ENCODE measurements at regions not wholly inside any gene's neighbourhood (a gene's known extent, or its start where the extent isn't known, plus 50 kb on each side); places are given as distances from the start of the nearest gene placed in this dataset.

- Mint-ChIP-seq H3K9me3 (peaks cover 4% of the 10 kb centered on the region), H3K27ac (no peak overlapping the region), H3K4me1 (ENCODE audit: unreplicated experiment) (no peaks in the 10 kb centered on the region), H3K4me3 (no peak overlapping the region), H3K36me3 (no peaks in the 10 kb centered on the region), H3K27me3 (peaks cover 39% of the 10 kb centered on the region)
- TF ChIP-seq, protein P1, sequence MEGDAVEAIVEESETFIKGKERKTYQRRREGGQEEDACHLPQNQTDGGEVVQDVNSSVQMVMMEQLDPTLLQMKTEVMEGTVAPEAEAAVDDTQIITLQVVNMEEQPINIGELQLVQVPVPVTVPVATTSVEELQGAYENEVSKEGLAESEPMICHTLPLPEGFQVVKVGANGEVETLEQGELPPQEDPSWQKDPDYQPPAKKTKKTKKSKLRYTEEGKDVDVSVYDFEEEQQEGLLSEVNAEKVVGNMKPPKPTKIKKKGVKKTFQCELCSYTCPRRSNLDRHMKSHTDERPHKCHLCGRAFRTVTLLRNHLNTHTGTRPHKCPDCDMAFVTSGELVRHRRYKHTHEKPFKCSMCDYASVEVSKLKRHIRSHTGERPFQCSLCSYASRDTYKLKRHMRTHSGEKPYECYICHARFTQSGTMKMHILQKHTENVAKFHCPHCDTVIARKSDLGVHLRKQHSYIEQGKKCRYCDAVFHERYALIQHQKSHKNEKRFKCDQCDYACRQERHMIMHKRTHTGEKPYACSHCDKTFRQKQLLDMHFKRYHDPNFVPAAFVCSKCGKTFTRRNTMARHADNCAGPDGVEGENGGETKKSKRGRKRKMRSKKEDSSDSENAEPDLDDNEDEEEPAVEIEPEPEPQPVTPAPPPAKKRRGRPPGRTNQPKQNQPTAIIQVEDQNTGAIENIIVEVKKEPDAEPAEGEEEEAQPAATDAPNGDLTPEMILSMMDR (conservative IDR thresholded peaks at IDR 0.05): no peak
- DNase-seq (ENCODE audit: extremely low spot score, unreplicated experiment): no peak
These were observed 159.9 kb downstream of the KLF13 start for GRCh38 chr15:31486506-31486905.

DNA sequence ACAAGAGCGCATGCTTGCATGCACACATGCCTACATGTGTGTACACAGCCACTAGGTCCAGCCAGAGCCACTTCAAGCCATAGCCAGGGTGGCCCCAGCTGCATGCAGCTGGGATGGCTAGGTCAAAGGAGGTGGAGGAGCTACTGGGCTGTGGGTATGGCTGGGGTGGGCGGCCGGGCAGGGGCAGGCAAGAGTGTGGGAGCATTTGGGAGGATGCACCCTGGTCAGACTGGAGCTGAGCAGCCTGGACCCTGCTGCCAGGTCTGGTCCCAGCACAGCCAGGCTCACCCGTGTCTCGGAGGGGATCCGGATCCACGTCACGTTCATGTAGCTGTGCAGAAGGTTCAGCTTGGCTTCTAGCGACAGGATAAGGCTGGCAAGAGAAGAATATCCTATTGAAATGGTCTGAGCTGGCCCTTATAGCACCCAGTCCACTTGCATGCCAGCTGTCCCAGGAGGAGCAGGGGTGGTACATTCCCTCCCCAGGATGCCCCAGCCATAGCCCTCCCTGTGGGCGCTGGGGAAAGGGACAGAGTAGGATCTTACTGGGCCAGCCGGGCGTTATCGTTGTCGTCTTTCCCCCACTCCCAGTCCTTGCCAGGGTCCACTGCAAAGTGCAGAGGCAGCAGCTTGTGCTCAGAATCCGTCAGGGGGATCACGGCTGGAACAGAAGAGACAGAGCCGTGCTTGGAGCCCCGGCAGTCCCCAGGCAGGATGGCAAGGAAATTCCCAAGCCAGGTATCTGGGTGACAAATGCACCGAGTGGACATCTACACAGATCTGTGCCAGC is 160.5 kb downstream of the KLF13 start:
- Mint-ChIP-seq H3K27ac (no peak overlapping the region), H3K9me3 (peaks cover 9% of the 10 kb centered on the region), H3K4me3 (no peak overlapping the region), H3K4me1 (ENCODE audit: unreplicated experiment) (no peaks in the 10 kb centered on the region), H3K36me3 (no peaks in the 10 kb centered on the region), H3K27me3 (peaks cover 33% of the 10 kb centered on the region)
- TF ChIP-seq, protein P1 (conservative IDR thresholded peaks at IDR 0.05): no peak
- DNase-seq (ENCODE audit: extremely low spot score, unreplicated experiment): no peak

GRCh38 chr15:31487811-31488436 is 161.3 kb downstream of the KLF13 start:
- no peak overlapping the region for H3K27ac Mint-ChIP-seq
- H3K36me3 Mint-ChIP-seq: no peaks in the 10 kb centered on the region
- no peaks in the 10 kb centered on the region for H3K4me1 Mint-ChIP-seq (ENCODE audit: unreplicated experiment)
- no peak overlapping the region for H3K4me3 Mint-ChIP-seq
- DNase-seq (ENCODE audit: extremely low spot score, unreplicated experiment): peak; percentile 32
- TF ChIP-seq, protein P1 (conservative IDR thresholded peaks at IDR 0.05): no peak
- peaks cover 9% of the 10 kb centered on the region for H3K9me3 Mint-ChIP-seq
- H3K27me3 Mint-ChIP-seq: peaks cover 26% of the 10 kb centered on the region

GRCh38 chr15:31488437-31489204 is 162.0 kb downstream of the KLF13 start:
- Mint-ChIP-seq H3K4me1 (ENCODE audit: unreplicated experiment) (no peaks in the 10 kb centered on the region), H3K4me3 (no peak overlapping the region), H3K27me3 (peaks cover 24% of the 10 kb centered on the region), H3K36me3 (no peaks in the 10 kb centered on the region), H3K27ac (peak overlapping the region; percentile 35), H3K9me3 (peaks cover 9% of the 10 kb centered on the region)
- DNase-seq (ENCODE audit: extremely low spot score, unreplicated experiment): peak; percentile 64
- TF ChIP-seq, protein P1 (conservative IDR thresholded peaks at IDR 0.05): peak; percentile 94

GRCh38 chr15:31489281-31489680 is 162.6 kb downstream of the KLF13 start:
- Mint-ChIP-seq H3K27ac (no peak overlapping the region), H3K36me3 (no peaks in the 10 kb centered on the region), H3K4me1 (ENCODE audit: unreplicated experiment) (no peaks in the 10 kb centered on the region), H3K27me3 (peaks cover 22% of the 10 kb centered on the region), H3K9me3 (peaks cover 9% of the 10 kb centered on the region), H3K4me3 (no peak overlapping the region)
- no peak for DNase-seq (ENCODE audit: extremely low spot score, unreplicated experiment)
- TF ChIP-seq, protein P1 (conservative IDR thresholded peaks at IDR 0.05): no peak

Measured in type B pancreatic cell (in vitro differentiated cells).